Lower lobe of right lung (tissue), 2 donors: ENCODE measurements at regions not wholly inside any gene's neighbourhood (a gene's known extent, or its start where the extent isn't known, plus 50 kb on each side); places are given as distances from the start of the nearest gene placed in this dataset.

Source experiments
- ATAC-seq, 2 donors: fragments of 200-7000 bp; cut with Tn5 transposase; one replicate each; pipeline ENCODE4 v1.9.1; 2020 to 2022; ENCODE audit warnings: mild to moderate bottlenecking in 2 of 2, moderate library complexity in 2 of 2
- DNase-seq: peaks from one replicate; pipeline ENCODE4 v3.0.0-alpha.2; 2020
- H3K27ac ChIP-seq: fragments of 200-600 bp; one replicate; pipeline ENCODE4 v1.8.0; 2022
- H3K27me3 ChIP-seq: fragments of 200-600 bp; one replicate; pipeline ENCODE4 v1.8.0; 2022; ENCODE audit warnings: low read depth
- H3K36me3 ChIP-seq: fragments of 200-600 bp; one replicate; pipeline ENCODE4 v1.8.0; 2022; ENCODE audit warnings: mild to moderate bottlenecking
- H3K4me1 ChIP-seq: fragments of 200-600 bp; one replicate; pipeline ENCODE4 v1.8.0; 2022
- H3K4me3 ChIP-seq: fragments of 200-600 bp; one replicate; pipeline ENCODE4 v1.8.0; 2022; ENCODE audit warnings: mild to moderate bottlenecking
- H3K9me3 ChIP-seq: fragments of 200-600 bp; one replicate; pipeline ENCODE4 v1.8.0; 2022
- intact Hi-C: fragments of 100-400 bp; cut with DNase I; formaldehyde crosslinking; loops from one replicate; pipeline ENCODE4 v1.11.0; 2022
- TF ChIP-seq, protein P1 (sequence below): fragments of 200-600 bp; IDR thresholded peaks from one replicate; pipeline ENCODE4 v1.8.0; 2022; ENCODE audit warnings: antibody characterized with exemption, mild to moderate bottlenecking
- donor health status: DM: no; HTN: yes; CAD: no; lungs with severe emphysema.

DNA sequence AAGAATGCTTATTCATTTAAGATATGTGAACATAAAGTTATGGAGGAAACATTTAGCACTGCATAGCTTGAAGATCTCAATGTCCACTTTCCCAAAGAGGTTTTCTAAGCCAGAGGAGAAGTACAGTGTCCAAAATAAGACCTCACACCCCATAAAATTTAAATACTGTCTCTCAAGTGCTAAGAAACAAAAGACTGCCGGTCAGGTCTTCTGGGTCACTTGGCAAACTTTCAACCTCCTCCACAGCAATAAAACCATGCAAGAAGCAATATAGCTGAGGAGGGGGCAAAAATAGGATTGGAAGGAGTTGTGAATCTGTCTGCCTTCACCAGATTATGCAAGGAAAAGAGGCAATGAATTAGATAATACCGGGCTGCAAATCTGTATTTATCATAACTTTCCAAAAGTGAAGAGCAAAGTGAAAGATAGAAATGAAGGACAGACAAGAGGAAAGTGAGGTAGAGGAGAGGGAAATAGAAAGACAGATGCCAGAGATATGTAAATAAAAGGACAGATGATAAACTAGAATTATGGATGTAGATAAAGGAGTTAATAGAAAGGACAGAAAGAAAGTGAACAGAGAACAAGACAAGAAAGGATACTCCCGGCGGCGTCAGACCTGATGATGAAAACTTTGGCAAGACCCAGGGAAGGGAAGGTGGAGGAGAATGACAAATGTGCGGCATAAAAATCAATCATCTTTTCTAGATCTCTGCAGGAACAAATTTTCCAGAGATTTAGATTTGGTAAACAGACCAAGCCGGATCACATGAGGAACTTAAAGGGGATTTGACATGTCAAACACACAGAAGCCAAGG, 152.7 kb upstream of the FAM241A start:
- ATAC-seq = no peak
- peaks cover 3% of the 10 kb centered on the region for H3K27me3 ChIP-seq
- no peak for DNase-seq
- no peak overlapping the region for H3K27ac ChIP-seq
- H3K4me1 ChIP-seq = no peaks in the 10 kb centered on the region
- no peaks in the 10 kb centered on the region for H3K36me3 ChIP-seq
- H3K9me3 ChIP-seq = no peaks in the 10 kb centered on the region
- no peak overlapping the region for H3K4me3 ChIP-seq
- TF ChIP-seq, protein P1, sequence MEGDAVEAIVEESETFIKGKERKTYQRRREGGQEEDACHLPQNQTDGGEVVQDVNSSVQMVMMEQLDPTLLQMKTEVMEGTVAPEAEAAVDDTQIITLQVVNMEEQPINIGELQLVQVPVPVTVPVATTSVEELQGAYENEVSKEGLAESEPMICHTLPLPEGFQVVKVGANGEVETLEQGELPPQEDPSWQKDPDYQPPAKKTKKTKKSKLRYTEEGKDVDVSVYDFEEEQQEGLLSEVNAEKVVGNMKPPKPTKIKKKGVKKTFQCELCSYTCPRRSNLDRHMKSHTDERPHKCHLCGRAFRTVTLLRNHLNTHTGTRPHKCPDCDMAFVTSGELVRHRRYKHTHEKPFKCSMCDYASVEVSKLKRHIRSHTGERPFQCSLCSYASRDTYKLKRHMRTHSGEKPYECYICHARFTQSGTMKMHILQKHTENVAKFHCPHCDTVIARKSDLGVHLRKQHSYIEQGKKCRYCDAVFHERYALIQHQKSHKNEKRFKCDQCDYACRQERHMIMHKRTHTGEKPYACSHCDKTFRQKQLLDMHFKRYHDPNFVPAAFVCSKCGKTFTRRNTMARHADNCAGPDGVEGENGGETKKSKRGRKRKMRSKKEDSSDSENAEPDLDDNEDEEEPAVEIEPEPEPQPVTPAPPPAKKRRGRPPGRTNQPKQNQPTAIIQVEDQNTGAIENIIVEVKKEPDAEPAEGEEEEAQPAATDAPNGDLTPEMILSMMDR = no peak
- intact Hi-C loops = no loop called here

DNA sequence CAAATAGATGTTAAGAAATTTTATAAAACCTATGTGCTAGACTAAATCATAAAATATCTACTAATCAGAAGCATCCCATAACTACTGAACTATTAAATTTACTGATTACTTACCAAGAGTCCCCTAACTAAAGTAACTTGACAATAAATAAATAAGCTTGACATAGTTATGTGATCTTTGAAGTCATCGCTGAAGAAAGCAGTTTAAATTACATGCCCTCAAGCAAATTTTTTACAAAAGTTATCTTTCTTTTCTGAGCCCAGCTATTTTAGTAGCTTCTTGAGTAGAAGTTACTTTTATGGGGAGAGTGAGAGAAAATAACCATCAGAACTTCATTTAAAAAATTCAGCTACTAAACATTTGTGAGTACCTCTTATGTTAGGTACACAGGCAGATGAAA, 150.9 kb upstream of the FAM241A start:
- no peak for ATAC-seq

DNA sequence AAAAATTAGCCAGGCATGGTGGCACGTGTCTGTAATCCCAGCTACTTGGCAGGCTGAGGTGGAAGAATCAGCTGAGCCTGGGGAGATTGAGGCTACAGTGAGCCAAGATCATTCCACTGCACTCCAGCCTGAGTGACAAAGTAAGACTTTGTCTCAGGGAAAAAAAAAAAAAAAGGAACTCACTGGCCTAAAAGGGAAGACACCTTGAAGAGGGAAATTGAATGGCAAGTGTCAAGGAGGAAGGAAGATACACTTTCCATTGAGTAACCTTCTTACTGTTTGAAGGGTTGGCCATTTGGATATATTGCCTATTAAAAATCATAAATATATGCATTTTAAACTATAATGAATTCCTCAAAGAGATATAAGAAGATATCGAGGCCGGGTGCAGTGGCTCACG, 147.5 kb upstream of the FAM241A start:
- intact Hi-C loops = no loop called here
- DNase-seq (no peak), ATAC-seq (no peak)
- H3K9me3 ChIP-seq = no peaks in the 10 kb centered on the region
- no peak overlapping the region for H3K4me3 ChIP-seq
- peaks cover 3% of the 10 kb centered on the region for H3K27me3 ChIP-seq
- TF ChIP-seq, protein P1 = no peak
- H3K27ac ChIP-seq = no peak overlapping the region
- no peaks in the 10 kb centered on the region for H3K4me1 ChIP-seq
- no peaks in the 10 kb centered on the region for H3K36me3 ChIP-seq

More for the DNA sequence above, 150.9 kb upstream of the FAM241A start:
- H3K4me1 ChIP-seq = no peaks in the 10 kb centered on the region
- no peaks in the 10 kb centered on the region for H3K36me3 ChIP-seq
- DNase-seq = no peak
- H3K27ac ChIP-seq = no peak overlapping the region
- H3K27me3 ChIP-seq = peaks cover 3% of the 10 kb centered on the region
- TF ChIP-seq, protein P1 = no peak
- no peak overlapping the region for H3K4me3 ChIP-seq
- intact Hi-C loops = no loop called here
- H3K9me3 ChIP-seq = no peaks in the 10 kb centered on the region

DNA sequence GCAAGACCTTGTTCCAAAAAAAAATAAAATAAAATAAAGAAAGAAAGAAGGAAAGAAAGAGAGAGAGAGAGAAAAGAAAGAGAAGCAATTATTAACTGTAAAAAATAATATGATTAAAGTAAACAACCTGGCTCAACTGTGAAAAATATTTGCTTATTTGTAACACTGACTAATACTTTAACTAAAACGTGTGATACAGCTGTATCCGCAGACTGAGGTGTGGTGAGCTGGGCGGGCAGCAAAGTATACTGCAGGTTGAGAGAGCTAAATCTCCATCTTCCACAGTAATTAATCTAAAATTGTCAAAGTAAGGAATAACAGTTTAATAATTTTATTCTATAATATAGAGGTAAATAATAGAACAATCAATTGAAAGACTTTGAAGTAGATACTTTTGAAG, 145.5 kb upstream of the FAM241A start:
- Histone ChIP-seq H3K9me3 (no peaks in the 10 kb centered on the region), H3K27ac (no peak overlapping the region), H3K27me3 (no peaks in the 10 kb centered on the region), H3K4me1 (no peaks in the 10 kb centered on the region), H3K36me3 (no peaks in the 10 kb centered on the region), H3K4me3 (no peak overlapping the region)
- intact Hi-C loops = no loop called here
- ATAC-seq = no peak
- TF ChIP-seq, protein P1 = no peak
- no peak for DNase-seq

DNA sequence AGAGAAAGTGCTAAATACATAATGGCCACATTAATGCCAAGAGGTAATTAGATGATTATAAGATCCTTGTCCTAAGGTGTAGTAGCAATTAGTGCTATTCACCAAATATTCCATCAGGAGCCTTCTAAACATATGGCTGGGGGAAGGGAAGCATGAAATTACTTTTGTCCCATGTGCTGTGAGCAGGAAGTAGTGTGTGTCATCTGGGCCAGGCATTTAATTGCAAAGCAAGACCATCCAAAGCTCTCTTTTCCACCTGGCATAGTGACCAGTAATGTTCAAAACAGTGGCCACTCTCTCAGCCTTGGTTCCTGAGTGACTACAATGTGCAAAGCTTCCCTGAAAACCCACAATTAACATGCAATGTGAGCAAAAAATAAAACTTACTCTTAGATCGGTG, 144.2 kb upstream of the FAM241A start:
- intact Hi-C loops = no loop called here
- Histone ChIP-seq H3K36me3 (no peaks in the 10 kb centered on the region), H3K4me3 (no peak overlapping the region), H3K27ac (no peak overlapping the region), H3K27me3 (no peaks in the 10 kb centered on the region), H3K4me1 (no peaks in the 10 kb centered on the region), H3K9me3 (no peaks in the 10 kb centered on the region)
- no peak for DNase-seq
- TF ChIP-seq, protein P1 = no peak
- no peak for ATAC-seq
